NCI-H146 (cell line): ENCODE measurements at regions not wholly inside any gene's neighbourhood (a gene's known extent, or its start where the extent isn't known, plus 50 kb on each side); places are given as distances from the start of the nearest gene placed in this dataset.
"Not testable (repeated sequence)": the region's sequence is repeated elsewhere in the genome, so short reads cannot be mapped to it uniquely, and the experiment has no call there.

Experiments used
- DNase-seq: peaks from one replicate; lab custom pipeline; 2025; lab: John Stamatoyannopoulos, UW

DNA sequence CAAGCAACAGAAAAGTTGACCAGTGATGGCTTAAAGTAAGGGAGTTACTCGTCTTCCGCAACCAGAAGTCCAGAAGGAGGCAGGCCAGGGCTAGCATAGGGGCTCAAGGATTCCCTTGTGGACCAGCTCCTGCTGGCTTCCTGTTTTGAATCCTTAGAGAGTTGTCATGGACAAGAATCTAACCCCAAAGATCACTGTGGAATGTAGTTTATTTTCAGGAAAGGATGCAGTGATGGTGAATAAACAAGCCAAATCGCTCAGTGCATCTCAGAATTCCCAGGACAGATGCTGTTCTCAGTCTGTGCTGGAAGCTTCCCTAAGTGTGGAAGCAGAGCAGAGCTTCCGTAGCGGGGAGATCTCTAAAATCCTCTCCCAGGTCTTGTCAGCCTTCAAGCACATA lies 311.3 kb downstream of the C12orf75 start:
- DNase-seq = no peak

DNA sequence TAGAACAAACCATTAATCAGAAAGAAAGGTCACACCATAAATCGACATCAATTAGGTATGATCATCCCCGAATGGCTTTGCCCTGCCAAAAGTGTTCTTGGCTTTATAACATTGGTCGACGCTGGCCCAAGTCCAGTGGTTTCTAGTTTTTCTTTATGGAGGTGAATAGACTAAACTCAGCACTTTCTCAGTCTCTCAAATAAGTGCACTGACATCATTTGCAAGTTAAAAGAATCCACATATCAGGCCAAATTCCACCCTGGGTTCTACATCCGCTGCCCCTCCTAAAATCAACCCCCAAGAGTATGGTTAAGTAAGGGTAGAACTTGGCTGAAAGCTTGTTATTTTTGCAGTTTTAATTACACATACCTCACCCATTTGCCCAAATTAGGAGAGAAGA lies 314.3 kb downstream of the C12orf75 start:
- no peak for DNase-seq

DNA sequence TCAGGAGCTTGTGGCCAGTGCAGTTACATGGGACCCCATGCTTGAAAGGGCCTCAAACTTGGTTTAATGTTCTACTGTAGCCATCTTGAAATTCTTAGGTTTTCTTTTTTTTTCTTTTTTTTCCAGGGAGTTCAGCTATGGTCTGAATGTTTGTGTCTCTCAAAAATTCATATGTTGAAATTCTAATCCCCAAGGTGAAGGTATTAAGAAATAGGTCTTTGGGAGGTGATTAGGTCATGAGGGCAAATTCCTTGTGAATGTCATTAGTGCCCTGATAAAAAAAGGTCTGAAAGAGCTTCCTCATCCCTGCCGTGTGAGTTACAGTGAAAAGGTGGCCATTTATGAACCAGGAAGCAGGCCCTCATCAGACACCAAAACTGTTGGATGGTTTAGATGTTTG lies 324.1 kb downstream of the C12orf75 start:
- no peak for DNase-seq

DNA sequence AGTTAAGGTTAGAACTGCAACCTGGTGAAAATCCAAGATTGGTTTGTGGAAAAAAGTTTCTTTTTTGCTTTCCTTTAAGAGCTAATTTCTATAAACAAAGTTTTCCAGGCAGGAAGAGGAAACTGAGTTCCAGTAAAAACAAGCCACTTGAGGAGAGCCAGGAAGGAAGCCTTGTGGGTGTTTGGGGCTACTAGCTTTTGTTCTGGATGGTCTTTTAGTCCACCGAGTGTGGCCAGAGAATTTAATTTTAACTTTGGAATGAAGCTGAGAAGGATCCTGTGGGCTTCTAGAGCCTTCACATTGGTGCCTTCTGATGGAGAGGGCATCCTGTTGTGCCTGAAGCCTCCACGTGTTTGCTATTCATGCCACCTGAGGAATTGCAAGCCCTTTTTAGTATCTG lies 327.9 kb downstream of the C12orf75 start:
- DNase-seq = no peak

DNA sequence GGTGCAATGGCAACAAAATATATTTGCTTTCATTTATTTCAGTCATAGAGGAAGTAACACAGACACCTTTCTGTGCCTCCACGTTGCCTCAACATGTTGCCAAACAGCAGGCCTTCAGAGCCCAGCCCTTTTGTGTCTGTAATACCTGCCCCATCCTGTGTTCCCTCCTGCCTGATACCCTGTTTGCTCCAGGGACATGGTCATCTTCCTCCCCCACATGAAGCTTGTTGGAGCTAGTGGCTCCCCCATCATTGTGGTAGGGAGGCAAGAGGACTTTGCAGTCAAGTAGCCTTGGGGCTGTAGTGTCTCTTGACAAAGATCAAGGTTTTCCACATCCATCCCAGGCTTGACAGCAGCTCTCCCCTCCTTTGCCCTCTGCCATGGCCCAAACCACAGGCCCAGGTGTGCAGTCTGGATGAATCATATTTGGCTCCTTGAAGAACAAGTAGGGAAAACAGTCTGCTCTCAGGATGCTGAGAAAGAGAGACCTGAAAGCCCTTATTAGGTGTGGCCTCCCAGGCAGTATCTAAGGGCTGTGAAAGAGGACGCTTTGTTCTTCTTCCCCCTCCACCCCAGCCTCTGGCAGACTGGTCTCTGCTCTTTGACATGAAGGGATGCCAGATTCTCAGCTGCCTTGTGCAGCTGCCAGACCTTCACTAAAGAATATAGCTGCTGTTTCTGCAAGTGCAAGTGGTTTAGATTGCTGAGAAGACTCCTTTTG lies 329.0 kb downstream of the C12orf75 start:
- DNase-seq = no peak

DNA sequence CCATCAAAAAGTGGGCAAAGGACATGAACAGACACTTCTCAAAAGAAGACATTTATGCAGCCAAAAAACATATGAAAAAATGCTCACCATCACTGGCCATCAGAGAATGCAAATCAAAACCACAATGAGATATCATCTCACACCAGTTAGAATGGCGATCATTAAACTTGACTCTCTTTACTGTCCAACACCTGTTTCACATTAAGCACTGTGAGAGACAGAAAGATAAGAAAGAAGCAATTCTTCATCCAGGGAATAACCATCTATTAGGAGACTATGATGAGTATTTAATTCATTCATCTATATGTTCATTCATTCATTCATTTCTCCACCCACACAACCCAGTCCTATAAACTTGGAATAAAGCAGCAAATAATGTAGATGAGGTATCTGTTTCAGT lies 334.3 kb downstream of the C12orf75 start:
- not testable (repeated sequence) for DNase-seq

DNA sequence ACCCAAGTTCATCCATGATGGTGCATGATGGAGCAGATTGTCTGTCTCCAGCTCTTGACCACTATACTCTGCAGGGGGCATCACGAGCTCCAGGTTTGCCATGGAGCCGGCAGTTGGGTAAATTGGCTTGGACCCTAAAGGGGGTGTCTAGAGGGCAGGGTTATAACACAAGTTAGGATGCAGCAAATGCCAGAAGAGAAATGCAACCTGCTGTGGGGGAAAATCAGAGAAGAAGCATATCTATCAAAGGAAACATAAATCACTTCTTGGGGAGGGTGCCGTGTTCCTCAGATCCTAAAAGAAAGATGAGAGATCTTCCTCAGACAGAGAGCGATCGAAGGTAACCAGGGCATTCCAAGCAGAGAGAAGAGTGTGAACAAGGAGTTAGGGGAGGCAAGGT lies 334.9 kb downstream of the C12orf75 start:
- no peak for DNase-seq

DNA sequence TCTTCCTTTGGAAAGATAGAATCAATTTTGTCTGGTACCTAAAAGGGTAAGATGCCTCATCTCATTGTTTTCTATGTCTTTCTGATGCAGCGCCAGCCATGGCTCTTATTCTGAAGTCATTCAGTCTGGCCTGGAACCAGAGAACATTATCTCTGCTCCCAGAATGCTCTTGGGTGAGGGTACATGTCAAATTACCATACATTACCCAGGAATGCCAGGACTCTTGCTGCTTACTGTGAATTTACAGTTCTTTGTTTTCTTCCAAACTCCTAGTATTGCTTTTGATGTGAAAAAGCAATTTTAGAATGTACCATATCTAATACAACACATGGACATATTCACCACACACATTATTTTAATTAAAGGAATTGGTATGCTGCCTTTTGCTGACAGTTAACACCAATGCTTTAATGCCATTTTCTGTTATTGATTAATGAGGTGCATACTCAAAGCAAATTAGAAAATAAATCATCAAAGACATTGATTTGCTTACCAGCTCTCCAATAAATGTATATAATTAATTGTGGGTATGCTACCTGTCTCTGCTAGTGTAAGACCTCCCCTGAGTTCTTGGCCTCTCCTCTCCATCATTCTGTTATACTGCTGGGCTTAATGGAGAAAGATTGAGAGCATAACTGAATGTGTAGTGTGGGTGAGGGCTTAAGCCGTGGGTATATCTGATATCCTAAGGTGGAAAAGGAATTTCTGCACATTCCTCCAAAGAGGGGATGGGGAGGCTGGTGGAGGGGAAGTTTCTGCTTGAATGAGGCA lies 337.7 kb downstream of the C12orf75 start:
- DNase-seq = no peak

DNA sequence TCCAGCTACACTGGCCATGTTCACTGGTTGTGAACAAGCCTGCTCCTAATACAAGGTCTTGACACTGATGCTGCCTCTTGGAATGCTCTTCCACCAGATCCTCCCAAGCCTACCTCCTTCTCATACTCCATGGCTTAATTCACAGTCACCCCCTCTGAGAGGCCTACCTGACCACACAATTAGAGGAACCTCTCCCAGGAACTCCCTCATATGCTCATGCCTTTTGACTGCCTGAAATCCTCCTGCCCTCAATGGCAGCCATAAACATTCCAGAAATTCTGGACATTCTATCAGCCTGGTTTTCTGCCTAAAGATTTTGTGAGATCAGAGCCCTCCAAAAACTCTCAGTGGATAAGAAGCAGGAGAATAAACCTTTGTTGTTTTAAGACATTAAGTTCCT lies 340.2 kb downstream of the C12orf75 start:
- no peak for DNase-seq

DNA sequence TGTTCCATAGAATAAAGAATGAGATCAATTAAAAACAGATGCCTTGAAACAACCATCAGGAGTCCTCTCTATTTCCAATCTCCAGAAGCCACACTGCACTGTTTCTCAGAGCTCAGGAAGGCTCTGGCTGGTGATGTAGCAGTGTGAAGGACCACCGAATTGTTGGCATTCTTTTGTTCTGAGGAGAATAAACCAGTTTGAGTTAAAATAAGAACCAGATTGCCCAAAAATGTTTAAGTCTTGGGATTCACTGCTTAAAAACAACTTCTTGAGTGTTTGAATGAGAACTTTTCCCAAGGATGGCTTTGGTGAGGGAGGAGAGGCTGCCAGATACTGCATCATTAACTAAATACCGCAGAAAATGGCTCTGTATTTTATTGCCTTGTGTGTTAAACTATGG lies 341.2 kb downstream of the C12orf75 start:
- DNase-seq = no peak

DNA sequence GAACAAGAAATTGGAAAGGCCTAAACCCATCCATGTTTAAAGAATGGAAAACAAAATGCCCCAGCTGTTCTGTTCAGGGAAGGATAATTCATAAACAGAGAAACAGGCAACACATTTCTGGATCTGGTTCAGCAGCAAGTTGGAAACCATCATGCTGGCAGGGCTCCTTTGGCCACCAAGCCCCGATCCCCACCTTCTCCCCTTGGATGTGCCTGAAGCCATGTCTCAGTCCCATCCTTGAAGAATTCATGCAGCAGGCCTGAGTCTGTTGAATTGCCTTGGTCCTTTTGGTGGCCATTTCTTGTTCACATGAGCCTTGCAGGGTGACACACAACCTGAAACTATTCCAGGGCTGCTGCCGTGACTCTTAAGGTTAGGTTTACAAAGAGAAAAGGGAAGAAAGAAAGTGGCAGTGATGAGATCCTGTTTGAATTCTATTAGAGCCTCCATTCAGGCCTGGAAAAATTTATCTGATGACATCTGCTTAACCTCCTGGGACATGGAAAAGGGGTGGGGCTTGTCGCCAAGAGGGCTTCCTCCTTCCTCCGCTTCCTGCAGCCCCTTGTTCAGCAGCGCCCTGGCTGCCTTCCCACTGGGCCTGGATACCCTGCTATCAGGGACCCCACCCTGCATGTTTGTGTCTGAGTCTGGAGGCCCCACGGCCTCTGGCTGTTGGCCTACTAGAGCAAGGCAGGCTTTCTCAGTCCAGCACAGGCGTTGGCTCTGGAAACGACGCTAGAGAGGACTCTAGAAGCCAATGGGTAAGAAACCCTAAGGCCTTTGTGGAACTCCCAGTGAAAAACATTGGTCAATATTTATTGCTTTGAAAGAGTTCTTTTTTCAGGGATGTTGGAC lies 341.9 kb downstream of the C12orf75 start:
- no peak for DNase-seq

DNA sequence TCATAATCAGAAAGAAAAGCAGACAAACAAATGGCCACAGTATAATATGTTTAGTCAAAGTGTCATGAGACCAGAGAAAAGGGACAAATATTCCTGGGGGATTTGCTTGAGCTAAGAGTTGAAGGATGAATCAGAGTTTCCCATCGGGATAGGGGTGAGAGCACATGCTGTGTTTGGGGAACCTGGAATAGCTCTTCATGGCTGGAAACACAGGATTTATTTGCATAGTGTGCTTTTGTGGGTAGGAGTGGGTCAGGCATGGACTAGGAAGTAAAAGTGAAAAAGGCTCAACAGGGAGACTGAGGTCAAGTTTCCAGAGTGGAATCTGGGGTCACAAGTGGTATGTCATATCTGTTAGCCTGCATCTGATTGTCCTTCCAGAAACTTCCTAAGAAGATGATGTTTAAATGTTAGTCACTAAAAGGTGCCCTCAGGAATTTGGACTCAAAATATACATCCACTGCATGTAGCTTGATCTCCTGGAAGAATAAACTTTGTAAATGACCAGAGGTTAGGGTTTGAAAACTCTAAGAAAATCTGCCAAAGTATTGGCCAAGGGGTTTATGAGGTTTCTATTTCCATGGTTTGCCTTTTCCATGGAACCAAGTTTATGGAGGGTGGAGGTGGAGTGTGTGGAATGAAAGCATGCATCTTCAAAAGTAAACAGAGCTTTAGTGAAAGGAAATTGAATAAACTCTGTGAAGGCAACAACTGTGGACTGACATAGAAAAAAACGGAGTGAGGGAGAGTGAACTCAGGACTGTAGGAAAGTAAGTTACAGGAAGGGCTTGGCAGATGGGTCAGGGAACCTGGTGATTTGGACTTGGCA lies 344.6 kb downstream of the C12orf75 start:
- DNase-seq = no peak

DNA sequence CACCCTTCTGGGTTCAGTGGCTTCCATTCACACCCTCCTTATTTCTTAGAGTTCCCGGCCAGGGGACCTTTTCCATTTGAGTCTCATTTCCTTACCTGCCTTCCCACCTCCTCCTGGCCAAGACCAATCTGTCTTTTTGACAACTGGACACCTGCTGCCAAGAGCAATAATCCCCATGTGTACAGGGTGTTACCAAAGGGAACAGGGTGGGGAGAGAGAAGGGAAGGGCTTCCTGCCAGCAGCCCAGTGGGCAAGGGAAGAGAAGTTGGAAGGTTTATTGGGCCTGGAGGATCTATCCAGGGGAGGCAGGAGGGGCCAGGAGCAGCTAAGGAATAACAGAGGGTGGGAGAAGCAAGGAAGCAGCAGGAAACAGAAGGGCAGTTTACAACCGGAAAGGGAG lies 346.2 kb downstream of the C12orf75 start:
- no peak for DNase-seq

DNA sequence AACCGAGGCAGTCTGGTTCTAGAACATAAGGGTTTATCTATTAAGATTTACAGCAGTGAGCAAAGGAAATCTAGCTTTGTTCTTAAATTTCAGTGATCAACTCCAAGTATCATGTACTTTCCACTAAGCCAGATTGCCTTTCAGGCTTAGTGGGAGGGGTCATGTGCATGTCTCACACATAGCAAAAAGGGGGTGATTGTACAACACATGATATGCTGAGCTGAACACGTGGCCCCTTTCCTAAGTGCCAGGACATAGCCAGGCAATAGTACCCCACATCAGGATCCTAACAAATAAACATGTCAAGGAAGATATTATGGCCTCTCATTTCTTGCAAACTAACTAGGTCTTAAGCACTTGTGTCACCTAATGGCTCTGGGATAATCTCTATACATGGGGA lies 347.2 kb downstream of the C12orf75 start:
- no peak for DNase-seq

DNA sequence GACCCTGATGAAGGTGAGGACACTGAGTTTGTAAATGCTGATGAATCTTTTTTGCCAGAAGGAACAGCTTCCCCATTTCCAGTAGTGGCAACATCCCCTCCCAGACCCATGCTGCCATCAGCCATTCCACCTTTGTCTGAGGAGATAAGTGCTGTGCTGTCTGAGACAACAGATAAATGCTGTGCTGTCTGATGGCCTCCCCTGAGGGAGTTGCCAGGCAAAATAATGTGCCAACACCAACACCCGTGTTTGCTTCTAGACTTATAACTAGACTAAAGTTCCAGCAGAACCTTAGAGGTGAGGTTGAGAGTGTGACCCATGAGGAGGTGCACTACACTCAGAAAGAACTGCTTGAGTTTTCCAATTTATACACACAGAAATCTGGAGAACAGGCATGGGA lies 349.5 kb downstream of the C12orf75 start:
- no peak for DNase-seq

DNA sequence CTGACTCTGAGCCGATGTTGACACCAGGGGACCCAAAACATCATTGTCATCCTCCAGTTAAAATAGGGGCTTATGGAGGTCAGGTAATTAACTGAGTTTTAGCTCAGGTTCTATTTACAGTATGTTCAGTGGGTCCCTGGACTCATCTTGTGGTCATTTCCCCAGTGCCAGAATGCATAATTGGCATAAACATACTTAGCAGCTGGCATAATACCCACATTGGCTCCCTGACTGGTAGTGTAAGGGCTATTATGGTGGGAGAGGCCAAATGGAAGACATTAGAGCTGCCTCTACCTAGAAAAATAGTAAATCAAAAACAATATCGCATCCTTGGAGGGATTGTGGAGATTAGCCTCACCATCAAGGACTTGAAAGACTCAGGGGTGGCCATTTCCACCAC lies 350.9 kb downstream of the C12orf75 start:
- DNase-seq = no peak

DNA sequence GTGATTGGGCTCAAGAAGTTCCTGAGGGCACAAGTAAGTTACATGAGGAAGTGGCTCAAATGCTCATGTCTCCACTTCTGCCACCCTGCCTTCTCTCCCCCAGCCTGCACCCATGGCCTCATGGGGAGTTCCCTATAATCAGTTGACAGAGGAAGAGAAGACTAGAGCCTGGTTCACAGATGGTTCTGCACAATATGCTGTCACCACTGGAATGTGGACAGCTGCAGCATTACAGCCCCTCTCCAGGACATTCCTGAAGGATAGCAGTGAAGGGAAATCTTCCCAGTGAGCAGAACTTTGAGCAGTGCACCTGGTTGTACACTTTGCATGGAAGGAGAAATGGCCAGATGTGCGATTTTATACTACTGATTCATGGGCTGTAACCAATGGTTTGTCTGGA lies 352.3 kb downstream of the C12orf75 start:
- not testable (repeated sequence) for DNase-seq

DNA sequence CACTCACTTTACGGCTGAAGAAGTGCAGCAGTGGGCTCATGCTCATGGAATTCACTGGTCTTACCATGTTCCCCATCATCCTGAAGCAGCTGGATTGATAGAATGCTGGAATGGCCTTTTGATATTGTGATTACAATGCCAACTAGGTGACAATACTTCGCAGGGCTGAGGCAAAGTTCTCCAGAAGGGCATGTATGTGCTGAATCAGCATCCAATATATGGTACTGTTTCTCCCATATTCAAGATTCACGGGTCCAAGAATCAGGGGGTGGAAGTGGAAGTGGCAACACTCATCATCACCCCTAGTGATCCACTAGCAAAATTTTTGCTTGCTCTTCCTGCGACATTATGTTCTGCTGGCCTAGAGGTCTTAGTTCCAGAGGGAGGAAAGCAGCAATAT lies 353.3 kb downstream of the C12orf75 start:
- not testable (repeated sequence) for DNase-seq

DNA sequence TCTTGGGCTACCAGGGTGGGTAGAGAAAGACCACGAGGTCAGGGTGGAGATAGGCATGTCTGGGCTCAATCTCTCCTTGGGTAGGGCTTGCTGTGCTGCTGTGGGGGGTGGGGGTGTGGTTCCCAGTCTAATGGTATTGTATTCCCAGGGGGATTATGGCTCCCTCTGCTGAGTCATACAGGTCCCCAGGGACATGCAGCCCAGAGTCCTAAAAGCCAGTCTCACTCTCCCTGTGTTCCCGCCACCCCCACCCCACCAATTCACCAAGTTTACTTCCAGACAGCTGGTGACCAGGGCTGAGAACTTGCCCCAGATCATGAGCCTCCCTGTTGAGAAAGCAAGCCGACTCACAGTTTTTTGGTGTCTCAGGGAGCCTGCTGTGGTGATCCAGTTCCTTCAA lies 367.6 kb downstream of the C12orf75 start:
- no peak for DNase-seq

DNA sequence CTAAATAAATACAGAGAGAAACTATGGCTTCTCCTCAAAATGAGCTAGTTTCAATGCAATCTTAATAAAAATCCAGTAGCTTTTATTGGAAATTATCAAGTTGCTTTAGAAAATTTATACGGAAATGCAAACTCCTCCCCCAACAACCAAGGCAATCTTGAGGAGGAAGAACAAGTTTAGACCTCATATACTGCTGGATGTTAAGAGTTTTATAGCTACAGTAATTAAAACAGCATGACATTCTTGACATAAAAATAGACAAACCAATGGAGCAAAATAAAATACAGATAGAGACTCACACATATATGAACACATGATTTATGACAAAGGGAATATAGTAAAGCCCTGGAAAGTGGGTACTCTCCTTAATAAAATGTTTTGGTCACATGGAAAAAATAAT lies 368.7 kb downstream of the C12orf75 start:
- no peak for DNase-seq

DNA sequence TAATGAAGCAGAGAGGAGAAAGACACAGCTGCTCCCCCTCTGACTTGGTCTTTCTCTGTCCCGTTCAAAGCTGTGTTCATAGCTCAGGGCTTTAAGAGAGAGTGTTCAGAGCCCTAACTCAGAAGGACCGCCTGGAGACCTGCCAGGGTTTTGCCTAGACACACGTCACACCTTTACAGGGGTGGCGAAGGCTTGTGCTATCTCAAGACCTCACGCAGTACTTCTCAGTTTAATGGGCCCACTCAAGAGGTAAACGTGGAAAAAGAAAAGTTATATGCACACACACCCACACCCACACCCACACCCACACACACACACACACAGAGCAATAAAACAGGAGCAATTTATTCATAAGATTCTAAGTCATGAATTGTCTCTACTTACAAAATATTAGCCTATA lies 374.3 kb downstream of the C12orf75 start:
- DNase-seq = no peak

DNA sequence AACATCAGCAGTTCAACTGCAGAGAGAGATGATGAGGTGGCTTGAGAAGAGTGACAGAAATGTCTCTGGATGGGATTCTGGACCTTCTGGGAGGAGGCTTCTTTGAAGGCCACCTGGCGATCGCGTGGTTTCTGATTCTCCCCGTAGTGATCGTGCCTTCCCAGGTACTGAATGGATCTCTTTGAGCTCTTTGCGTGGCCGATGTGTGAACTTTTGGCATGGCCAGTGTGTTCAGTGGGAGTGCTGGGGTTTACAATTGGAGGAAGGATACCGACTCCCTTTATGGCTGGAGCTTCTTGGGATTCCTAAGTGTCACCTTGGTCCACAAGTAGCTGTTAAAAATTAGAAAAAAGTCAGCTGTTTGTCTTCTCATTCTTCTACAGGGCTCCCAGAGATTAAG lies 374.7 kb downstream of the C12orf75 start:
- DNase-seq = no peak
